ENCODE measurements at regions not wholly inside any gene's neighbourhood (a gene's known extent, or its start where the extent isn't known, plus 50 kb on each side); places are given as distances from the start of the nearest gene placed in this dataset.

- no peak for TF ChIP-seq CTCF (IDR thresholded peaks at IDR 0.05; ENCODE audit: low read depth, low read length)
- no peaks in the 10 kb centered on the region for H3K36me3 ChIP-seq
- no peak overlapping the region for H3K27ac ChIP-seq
- H3K4me1 ChIP-seq (ENCODE audit: low read depth), result no peaks in the 10 kb centered on the region
- H3K27me3 ChIP-seq, result no peaks in the 10 kb centered on the region
- H3K9me3 ChIP-seq (ENCODE audit: low read depth), result no peaks in the 10 kb centered on the region
- no peak for DNase-seq (ENCODE audit: low read depth in 1 of 2, low spot score in 1 of 2)
- H3K4me3 ChIP-seq, result no peak overlapping the region
Observed at GRCh38 chr1:38781872-38782617, 77.5 kb downstream of the RRAGC start.

- Histone ChIP-seq H3K4me1 (ENCODE audit: low read depth) (no peaks in the 10 kb centered on the region), H3K36me3 (no peaks in the 10 kb centered on the region), H3K27me3 (no peaks in the 10 kb centered on the region), H3K27ac (no peak overlapping the region), H3K4me3 (no peak overlapping the region), H3K9me3 (ENCODE audit: low read depth) (no peaks in the 10 kb centered on the region)
- no peak for DNase-seq (ENCODE audit: low read depth in 1 of 2, low spot score in 1 of 2)
- TF ChIP-seq CTCF (IDR thresholded peaks at IDR 0.05; ENCODE audit: low read depth, low read length), result no peak
Observed at GRCh38 chr1:38780133-38780532, 79.4 kb downstream of the RRAGC start.

- no peaks in the 10 kb centered on the region for H3K36me3 ChIP-seq
- TF ChIP-seq CTCF (IDR thresholded peaks at IDR 0.05; ENCODE audit: low read depth, low read length), result no peak
- no peaks in the 10 kb centered on the region for H3K9me3 ChIP-seq (ENCODE audit: low read depth)
- H3K27ac ChIP-seq, result no peak overlapping the region
- no peak for DNase-seq (ENCODE audit: low read depth in 1 of 2, low spot score in 1 of 2)
- H3K4me1 ChIP-seq (ENCODE audit: low read depth), result no peaks in the 10 kb centered on the region
- H3K4me3 ChIP-seq, result no peak overlapping the region
- H3K27me3 ChIP-seq, result no peaks in the 10 kb centered on the region
Observed at GRCh38 chr1:38779491-38779890, 80.1 kb downstream of the RRAGC start.

DNA sequence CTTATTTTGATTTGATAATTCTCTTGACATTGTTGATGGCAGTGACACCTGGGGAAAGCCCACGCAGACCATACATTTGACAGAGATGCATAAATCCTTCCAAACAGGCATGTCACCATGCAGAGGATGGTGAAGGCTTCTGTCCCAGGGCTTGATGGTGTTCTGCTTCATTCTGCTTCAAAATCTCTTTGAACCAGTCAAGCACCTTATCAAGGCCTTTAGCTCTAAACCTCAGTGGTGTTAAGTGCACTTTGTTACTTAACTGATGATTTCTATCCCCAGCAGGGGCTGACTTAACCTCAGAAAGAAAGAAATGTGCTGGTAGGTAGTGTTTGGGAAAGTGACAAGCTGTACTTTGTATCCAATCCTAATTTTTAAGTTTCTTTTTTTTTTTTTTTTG lies 81.1 kb downstream of the RRAGC start:
- DNase-seq (ENCODE audit: low read depth in 1 of 2, low spot score in 1 of 2), result no peak
- Histone ChIP-seq H3K4me1 (ENCODE audit: low read depth) (no peaks in the 10 kb centered on the region), H3K4me3 (no peak overlapping the region), H3K27me3 (no peaks in the 10 kb centered on the region), H3K36me3 (no peaks in the 10 kb centered on the region), H3K27ac (no peak overlapping the region), H3K9me3 (ENCODE audit: low read depth) (no peaks in the 10 kb centered on the region)
- TF ChIP-seq CTCF (IDR thresholded peaks at IDR 0.05; ENCODE audit: low read depth, low read length), result no peak

DNA sequence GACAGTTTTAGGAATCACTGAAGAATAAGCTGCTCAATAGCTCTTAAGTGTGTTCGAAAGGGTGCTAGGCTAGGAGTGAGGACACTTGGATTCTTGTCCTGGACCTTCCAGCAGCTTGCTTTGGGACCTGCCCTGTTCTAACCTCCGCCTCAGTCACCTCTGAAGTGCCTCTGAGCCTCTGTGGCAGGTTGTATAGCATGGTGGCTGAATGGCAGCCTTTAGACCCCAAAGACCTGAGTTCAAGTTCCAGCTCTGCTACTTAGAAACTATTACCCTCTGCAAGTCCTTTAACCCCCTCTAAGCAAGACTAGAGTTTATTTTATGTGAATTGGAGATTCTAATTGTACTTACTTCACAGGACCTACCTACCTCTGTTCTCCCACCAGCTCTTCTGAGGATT lies 81.5 kb downstream of the RRAGC start:
- Histone ChIP-seq H3K36me3 (no peaks in the 10 kb centered on the region), H3K9me3 (ENCODE audit: low read depth) (no peaks in the 10 kb centered on the region), H3K4me3 (no peak overlapping the region), H3K27ac (no peak overlapping the region), H3K4me1 (ENCODE audit: low read depth) (no peaks in the 10 kb centered on the region), H3K27me3 (no peaks in the 10 kb centered on the region)
- TF ChIP-seq CTCF (IDR thresholded peaks at IDR 0.05; ENCODE audit: low read depth, low read length), result no peak
- no peak for DNase-seq (ENCODE audit: low read depth in 1 of 2, low spot score in 1 of 2)

Measured in cardiac muscle cell (in vitro differentiated cells and primary cell).